Small intestine (tissue), 7 donors: ENCODE measurements at regions not wholly inside any gene's neighbourhood (a gene's known extent, or its start where the extent isn't known, plus 50 kb on each side); places are given as distances from the start of the nearest gene placed in this dataset.

Source experiments
- DNase-seq, 2 donors: peaks; one replicate each; pipeline versions ENCODE4 v3.0.0 to v3.0.0-alpha.2; 2013
- FAIRE-seq: peaks from 2 replicates; lab custom pipeline; 2012; peaks lifted over from hg19 to GRCh38; lab: Jason Lieb, UNC
- H3K27ac ChIP-seq, 3 donors: one replicate each; pipeline ENCODE4 v1.5.1; 2013; ENCODE audit warnings: low read length in 2 of 3, mild to moderate bottlenecking in 2 of 3, control low read depth in 1 of 3, inconsistent platforms in 1 of 3, low read depth in 1 of 3, moderate library complexity in 1 of 3
- H3K27me3 ChIP-seq, 3 donors: one replicate each; pipeline ENCODE4 v1.6.1; 2013; ENCODE audit warnings: low read length in 3 of 3, inconsistent platforms in 1 of 3; ENCODE audit not compliant: control insufficient read depth in 3 of 3, insufficient read depth in 3 of 3
- H3K36me3 ChIP-seq, 3 donors: one replicate each; pipeline ENCODE4 v1.6.1; 2013; ENCODE audit warnings: low read length in 3 of 3, inconsistent platforms in 1 of 3, low read depth in 1 of 3, mild to moderate bottlenecking in 1 of 3, moderate library complexity in 1 of 3; ENCODE audit not compliant: control insufficient read depth in 3 of 3, insufficient read depth in 2 of 3
- H3K4me1 ChIP-seq, 3 donors: one replicate each; pipeline ENCODE4 v1.6.1; 2013; ENCODE audit warnings: low read length in 2 of 3, inconsistent platforms in 1 of 3, low read depth in 1 of 3, mild to moderate bottlenecking in 1 of 3, moderate library complexity in 1 of 3; ENCODE audit not compliant: control insufficient read depth in 3 of 3, insufficient read depth in 2 of 3
- H3K4me3 ChIP-seq, 3 donors: one replicate each; pipeline ENCODE4 v1.5.1; 2013; ENCODE audit warnings: low read length in 3 of 3, control low read depth in 1 of 3, inconsistent platforms in 1 of 3, low read depth in 1 of 3, mild to moderate bottlenecking in 1 of 3, moderate library complexity in 1 of 3
- H3K9me3 ChIP-seq, 2 donors: one replicate each; pipeline ENCODE4 v1.6.1; 2013; ENCODE audit warnings: low read depth in 1 of 2, low read length in 1 of 2; ENCODE audit not compliant: control insufficient read depth in 2 of 2, insufficient read depth in 1 of 2
- WGBS, 3 donors: extraction: QIAGEN DNeasy Blood & Tissue Kit; methylation state at CpG; one replicate each; pipeline ENCODE4 v1.1.7; 2013; 5-methylcytosine and 5-hydroxymethylcytosine counted together
- donor health status: healthy with polysubstance abuse.
- donor health status: control.
- donor health status: control.
- donor health status: Bipolar disorder and iron deficiency.
- donor health status: healthy.

DNA sequence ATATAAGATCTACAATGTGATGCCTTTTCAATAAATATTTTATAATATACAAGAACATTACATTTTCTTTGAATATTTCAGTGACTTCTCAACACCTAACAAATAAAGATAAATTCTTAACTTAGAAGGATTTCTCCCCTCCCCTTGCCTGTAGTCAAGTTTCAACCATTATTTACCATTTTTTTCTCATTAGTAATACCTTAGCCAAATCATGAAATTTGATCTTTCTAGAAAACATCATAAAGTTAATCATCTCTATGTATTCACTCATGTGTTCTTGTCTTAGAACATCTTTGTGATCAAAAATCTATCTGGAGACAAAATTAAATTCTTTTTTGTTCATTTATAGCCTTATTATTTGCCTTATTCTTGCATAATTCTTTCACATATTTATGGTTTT, 1201.8 kb upstream of the EPHA6 start:
- H3K4me3 ChIP-seq, result no peak overlapping the region
- no peaks in the 10 kb centered on the region for H3K36me3 ChIP-seq
- no peaks in the 10 kb centered on the region for H3K4me1 ChIP-seq
- H3K27me3 ChIP-seq, result no peaks in the 10 kb centered on the region
- no peak overlapping the region for H3K27ac ChIP-seq
- FAIRE-seq (no peak), DNase-seq (no peak)
- no peaks in the 10 kb centered on the region for H3K9me3 ChIP-seq

DNA sequence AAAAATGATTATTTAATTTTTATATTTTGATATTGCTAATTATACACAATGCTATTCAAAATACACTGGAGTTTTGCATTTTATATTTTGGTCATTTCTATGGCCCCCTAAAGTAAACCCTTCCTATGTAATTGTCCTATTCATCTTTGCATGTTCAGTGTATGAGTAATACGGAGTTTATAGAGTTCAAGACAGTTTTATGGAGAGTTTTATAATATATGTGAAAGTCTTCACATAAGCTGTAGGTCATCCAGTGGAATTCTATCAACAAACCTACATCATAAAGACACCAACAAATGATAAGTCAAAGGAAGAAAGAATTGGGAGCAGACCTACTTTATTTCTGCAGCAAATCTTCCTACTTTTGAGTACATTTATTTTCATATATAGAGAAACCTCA, 1200.4 kb upstream of the EPHA6 start:
- H3K4me3 ChIP-seq, result no peak overlapping the region
- H3K36me3 ChIP-seq, result no peaks in the 10 kb centered on the region
- no peak overlapping the region for H3K27ac ChIP-seq
- DNase-seq (no peak), FAIRE-seq (no peak)
- no peaks in the 10 kb centered on the region for H3K4me1 ChIP-seq
- 54 to 60% (median 60%) methylated on average over 1 of the region's 1 CpG for WGBS, 3 donors
- H3K27me3 ChIP-seq, result no peaks in the 10 kb centered on the region
- no peaks in the 10 kb centered on the region for H3K9me3 ChIP-seq

- H3K27ac ChIP-seq, result no peak overlapping the region
- H3K4me3 ChIP-seq, result no peak overlapping the region
- H3K27me3 ChIP-seq, result no peaks in the 10 kb centered on the region
- WGBS, 3 donors, result 73 to 85% (median 77%) methylated on average over 4 of the region's 4 CpGs
- FAIRE-seq (no peak), DNase-seq (no peak)
- H3K36me3 ChIP-seq, result no peaks in the 10 kb centered on the region
- no peaks in the 10 kb centered on the region for H3K9me3 ChIP-seq
- no peaks in the 10 kb centered on the region for H3K4me1 ChIP-seq
These were observed 1198.6 kb upstream of the EPHA6 start for GRCh38 chr3:95615592-95616310.

GRCh38 chr3:95626107-95626506, 1188.3 kb upstream of the EPHA6 start:
- 83 to 91% (median 86%) methylated on average over 3 of the region's 3 CpGs for WGBS, 3 donors
- no peaks in the 10 kb centered on the region for H3K36me3 ChIP-seq
- FAIRE-seq, result no peak

GRCh38 chr3:95627293-95627692, 1187.1 kb upstream of the EPHA6 start:
- Histone ChIP-seq H3K9me3 (no peaks in the 10 kb centered on the region), H3K36me3 (no peaks in the 10 kb centered on the region), H3K27ac (no peak overlapping the region), H3K4me3 (no peak overlapping the region), H3K27me3 (no peaks in the 10 kb centered on the region), H3K4me1 (no peaks in the 10 kb centered on the region)
- 63 to 67% (median 66%) methylated on average over 4 of the region's 4 CpGs for whole genome bisulfite sequencing, 3 donors
- DNase-seq, result no peak
- FAIRE-seq, result no peak

More at GRCh38 chr3:95626107-95626506, 1188.3 kb upstream of the EPHA6 start:
- Histone ChIP-seq H3K27ac (no peak overlapping the region), H3K4me3 (no peak overlapping the region), H3K4me1 (no peaks in the 10 kb centered on the region), H3K9me3 (no peaks in the 10 kb centered on the region), H3K27me3 (no peaks in the 10 kb centered on the region)
- DNase-seq, result no peak

DNA sequence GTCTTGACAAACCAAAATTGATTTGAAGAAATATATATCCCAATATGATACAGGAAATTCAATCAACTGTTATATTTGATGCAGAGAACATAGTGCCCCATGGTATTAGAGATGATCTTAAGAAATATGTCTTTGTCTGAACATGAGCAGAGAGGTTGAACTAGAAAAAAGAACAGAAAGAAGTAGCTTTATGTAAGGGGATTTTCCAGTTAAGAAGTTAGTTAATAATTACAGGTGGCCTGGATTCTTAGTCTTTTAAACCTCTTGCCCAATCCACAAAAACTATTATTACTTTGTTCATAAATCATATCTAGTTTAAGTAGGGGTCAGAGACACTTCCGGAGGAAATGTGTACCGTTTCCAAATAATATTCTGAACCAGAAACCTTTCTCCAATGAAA, 1186.7 kb upstream of the EPHA6 start:
- DNase-seq, result no peak
- 37 to 43% (median 38%) methylated on average over 2 of the region's 2 CpGs for WGBS, 3 donors
- H3K9me3 ChIP-seq, result no peaks in the 10 kb centered on the region
- no peak overlapping the region for H3K27ac ChIP-seq
- no peaks in the 10 kb centered on the region for H3K36me3 ChIP-seq
- no peaks in the 10 kb centered on the region for H3K27me3 ChIP-seq
- H3K4me1 ChIP-seq, result no peaks in the 10 kb centered on the region
- no peak overlapping the region for H3K4me3 ChIP-seq
- FAIRE-seq, result no peak

DNA sequence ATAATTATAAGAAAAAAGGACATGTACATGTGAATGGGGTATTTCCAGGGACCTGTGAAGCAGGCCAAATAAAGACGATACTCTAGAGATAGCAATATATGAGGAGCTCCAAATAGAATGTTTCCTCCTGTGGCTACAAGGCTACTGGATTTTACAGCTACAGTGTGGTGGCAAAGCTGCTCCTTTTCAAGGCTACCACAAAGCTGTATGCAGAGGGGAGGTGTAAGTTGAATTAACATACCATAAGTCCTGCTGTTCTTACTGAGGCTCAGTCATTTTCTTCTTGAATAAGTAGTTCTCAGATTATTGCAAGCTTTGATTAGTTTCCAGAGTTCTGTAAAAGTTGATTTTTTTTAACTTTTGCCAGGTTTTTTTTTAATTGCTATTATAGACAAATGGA, 1184.6 kb upstream of the EPHA6 start:
- Histone ChIP-seq H3K4me1 (no peaks in the 10 kb centered on the region), H3K4me3 (no peak overlapping the region), H3K27me3 (no peaks in the 10 kb centered on the region), H3K36me3 (no peaks in the 10 kb centered on the region), H3K27ac (no peak overlapping the region), H3K9me3 (no peaks in the 10 kb centered on the region)
- 84 to 96% (median 85%) methylated on average over 1 of the region's 1 CpG for WGBS, 3 donors
- no peak for FAIRE-seq
- no peak for DNase-seq

DNA sequence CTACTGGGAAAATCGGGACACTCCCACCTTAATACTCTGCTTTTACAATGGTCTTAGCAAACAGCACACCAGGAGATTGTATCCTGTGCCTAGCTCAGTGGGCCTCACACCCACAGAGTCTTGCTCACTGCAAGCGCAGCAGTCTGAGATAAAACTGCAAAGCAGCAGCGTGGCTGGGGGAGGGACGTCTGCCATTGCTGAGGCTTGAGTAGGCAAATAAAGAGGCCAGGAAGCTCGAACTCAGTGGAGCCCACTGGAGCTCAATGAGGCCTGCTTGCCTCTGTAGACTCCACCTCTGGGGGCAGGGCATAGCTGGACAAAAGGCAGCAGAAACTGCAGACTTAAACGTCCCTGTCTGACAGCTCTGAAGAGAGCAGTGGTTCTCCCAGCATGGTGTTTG, 1169.1 kb upstream of the EPHA6 start:
- no peak overlapping the region for H3K4me3 ChIP-seq
- no peaks in the 10 kb centered on the region for H3K36me3 ChIP-seq
- no peaks in the 10 kb centered on the region for H3K4me1 ChIP-seq
- no peak for FAIRE-seq
- no peak for DNase-seq
- 79 to 84% (median 84%) methylated on average over 6 of the region's 6 CpGs for WGBS, 3 donors
- H3K27me3 ChIP-seq, result no peaks in the 10 kb centered on the region
- H3K9me3 ChIP-seq, result peaks cover 0 to 22% of the 10 kb centered on the region in 2 donors
- H3K27ac ChIP-seq, result no peak overlapping the region
